K562 (cell line): ENCODE measurements at regions not wholly inside any gene's neighbourhood (a gene's known extent, or its start where the extent isn't known, plus 50 kb on each side); places are given as distances from the start of the nearest gene placed in this dataset.

ENCODE experiments used
- ATAC-seq: fragments of 200-7000 bp; cut with Tn5 transposase; 3 replicates; pipeline ENCODE4 v1.9.1; 2020; ENCODE audit warnings: moderate library complexity
- BruUV-seq: library from RNA; stranded (reverse); fragments of 400-500 nt; replicated peaks from 2 replicates; lab custom pipeline; 2021; lab: Mats Ljungman, UMichigan
- CTCF ChIA-PET: fragments of 300-600 bp; formaldehyde crosslinking; extraction: SDS; loops from one replicate; lab custom pipeline; 2021; ENCODE audit warnings: low intra/inter-chr PET ratio; lab: Yijun Ruan, JAX
- POLR2A ChIA-PET: fragments of 300-600, 350-650 bp; sonication (Branson Sonifier 250); formaldehyde crosslinking; extraction: SDS; loops from one replicate; lab custom pipeline; 2021; ENCODE audit warnings: antibody characterized with exemption, inconsistent platforms; lab: Yijun Ruan, JAX
- DNase-seq, 4 experiments: peaks; one replicate each; pipeline versions ENCODE4 v3.0.0 to v3.0.0-alpha.2; 2011 to 2018; ENCODE audit warnings: low spot score in 3 of 4, mixed read lengths in 3 of 4; ENCODE audit errors: extremely low read depth in 1 of 4
- FAIRE-seq: peaks from 2 replicates; lab custom pipeline; 2011; peaks lifted over from hg19 to GRCh38; lab: Jason Lieb, UNC
- H2AFZ ChIP-seq: 2 replicates; pipeline ENCODE4 v1.6.0; 2011; ENCODE audit warnings: low read depth, low read length, control low read depth, inconsistent platforms
- H3K27ac ChIP-seq: fragments of 200-600 bp; 3 replicates; pipeline ENCODE4 v1.8.0; 2011; ENCODE audit warnings: low read depth, mild to moderate bottlenecking, control low read depth, inconsistent platforms, low read length, moderate library complexity, mixed read lengths; ENCODE audit errors: extremely low read depth
- H3K27me3 ChIP-seq, 2 experiments: fragments of 300-600 bp in 1 of 2; 2 replicates in 1 of 2; 3 replicates in 1 of 2; pipeline versions ENCODE4 v1.6.0 to v1.8.0; 2011; ENCODE audit warnings: inconsistent platforms in 2 of 2, low read length in 2 of 2, mild to moderate bottlenecking in 1 of 2, mixed read lengths in 1 of 2, moderate library complexity in 1 of 2; ENCODE audit not compliant: control insufficient read depth in 2 of 2, insufficient read depth in 2 of 2
- H3K36me3 ChIP-seq: fragments of 300-600 bp; 3 replicates; pipeline ENCODE4 v1.8.0; 2011; ENCODE audit warnings: mild to moderate bottlenecking, low read length, inconsistent platforms; ENCODE audit not compliant: control insufficient read depth, insufficient read depth
- H3K4me1 ChIP-seq, 2 experiments: fragments of 200-600 bp in 1 of 2; replicated peaks in 1 of 2; 2 replicates in 1 of 2; 3 replicates in 1 of 2; pipeline versions ENCODE4 v1.5.1 to v1.8.0; 2011; ENCODE audit warnings: inconsistent platforms in 2 of 2, low read length in 2 of 2, mild to moderate bottlenecking in 1 of 2, mixed read lengths in 1 of 2, moderate library complexity in 1 of 2; ENCODE audit not compliant: control insufficient read depth in 2 of 2, insufficient read depth in 2 of 2
- H3K4me2 ChIP-seq: 2 replicates; pipeline ENCODE4 v1.6.1; 2011; ENCODE audit warnings: low read length, control low read depth, inconsistent platforms, mixed read lengths; ENCODE audit not compliant: insufficient read depth
- H3K4me3 ChIP-seq: fragments of 200-600 bp; sonication (generic), shearing (Covaris generic); 2 replicates; pipeline ENCODE4 v1.5.1; 2016; ENCODE audit warnings: control low read depth, inconsistent platforms
- H3K79me2 ChIP-seq: fragments of 200-600 bp; 3 replicates; pipeline ENCODE4 v1.8.0; 2011; ENCODE audit warnings: low read length, inconsistent platforms; ENCODE audit not compliant: control insufficient read depth, insufficient read depth
- H3K9ac ChIP-seq, 2 experiments: 2 replicates each; pipeline versions ENCODE4 v1.6.0 to v1.6.1; 2011; ENCODE audit warnings: low read depth in 2 of 2, low read length in 2 of 2, control low read depth in 1 of 2, inconsistent platforms in 1 of 2, mild to moderate bottlenecking in 1 of 2, mixed read lengths in 1 of 2; ENCODE audit not compliant: insufficient read depth in 1 of 2
- H3K9me1 ChIP-seq: one replicate; pipeline ENCODE4 v1.6.0; 2011; ENCODE audit warnings: inconsistent platforms, mild to moderate bottlenecking, low read length, moderate library complexity; ENCODE audit not compliant: control insufficient read depth, insufficient read depth
- H3K9me3 ChIP-seq: replicated peaks from 2 replicates; pipeline ENCODE4 v1.5.1; 2011; ENCODE audit warnings: low read depth, low read length, inconsistent platforms; ENCODE audit not compliant: control insufficient read depth, insufficient read depth
- H4K20me1 ChIP-seq: replicated peaks from 2 replicates; pipeline ENCODE4 v1.6.1; 2011; ENCODE audit warnings: low read length, inconsistent platforms, mixed read lengths; ENCODE audit not compliant: control insufficient read depth, insufficient read depth
- BACH1 ChIP-seq: fragments of 200-800 bp; sonication (Bioruptor generic); IDR thresholded peaks from 2 replicates; pipeline ENCODE4 v1.6.1; 2016; ENCODE audit warnings: missing genetic modification characterization, missing compliant biosample characterization
- BRD9 ChIP-seq: fragments of 450-650 bp; IDR thresholded peaks from 2 replicates; pipeline ENCODE4 v1.6.1; 2018; ENCODE audit warnings: low read depth; ENCODE audit not compliant: partially characterized antibody
- ELF1 ChIP-seq: fragments of 200-800 bp; sonication (Bioruptor generic); IDR thresholded peaks from 2 replicates; pipeline ENCODE4 v1.6.1; 2016; ENCODE audit warnings: missing genetic modification characterization, missing compliant biosample characterization
- GTF2E2 ChIP-seq: fragments of 200-800 bp; sonication (Bioruptor generic); IDR thresholded peaks from 2 replicates; pipeline ENCODE4 v1.6.1; 2016; ENCODE audit warnings: missing genetic modification characterization, missing compliant biosample characterization
- NELFE ChIP-seq: IDR thresholded peaks from 2 replicates; pipeline ENCODE4 v1.6.1; 2011; ENCODE audit warnings: mild to moderate bottlenecking; ENCODE audit not compliant: insufficient read depth, insufficient read length
- NFRKB ChIP-seq: fragments of 450-650 bp; IDR thresholded peaks from 2 replicates; pipeline ENCODE4 v1.6.1; 2016; ENCODE audit warnings: low read depth
- RNF219 ChIP-seq: fragments of 250-450 bp; sonication (Bioruptor Pico); IDR thresholded peaks from 2 replicates; pipeline ENCODE4 v1.5.0; 2022; ENCODE audit warnings: mild to moderate bottlenecking
- SREBF1 ChIP-seq: fragments of 150-350 bp; IDR thresholded peaks from 2 replicates; pipeline ENCODE4 v1.6.1; 2014; ENCODE audit warnings: antibody characterized with exemption, low read depth, low read length, borderline replicate concordance
- TAF1 ChIP-seq: IDR thresholded peaks from 2 replicates; pipeline ENCODE4 v1.6.1; 2011; ENCODE audit warnings: mild to moderate bottlenecking, low read length, moderate library complexity; ENCODE audit not compliant: insufficient read depth, control insufficient read depth, severe bottlenecking; ENCODE audit errors: extremely low read depth
- WGBS: fragments of 100-300 bp; shearing (Covaris generic); methylation state at CpG from one replicate; pipeline ENCODE4 v1.1.6; 2016; ENCODE audit warnings: low coverage, mixed read lengths; ENCODE audit not compliant: insufficient coverage; ENCODE audit errors: missing lambda C conversion rate; 5-methylcytosine and 5-hydroxymethylcytosine counted together
- in situ Hi-C: fragments of 300-500 bp; cut with MboI; formaldehyde crosslinking; loops from 4 replicates; pipeline ENCODE4 v1.15.0; 2018; ENCODE audit warnings: inconsistent platforms, mixed read lengths
- intact Hi-C: fragments of 100-400 bp; cut with micrococcal nuclease; formaldehyde crosslinking; loops from 2 replicates; pipeline ENCODE4 v1.14.2; 2022

GRCh38 chr6:113562248-113562647 is 294.9 kb upstream of the MARCKS start:
- Histone ChIP-seq H3K4me3 (no peak overlapping the region), H3K27me3 (peaks cover 0 to 7% of the 10 kb centered on the region in 2 experiments; a peak in 1 of 5 replicates), H3K4me2 (no peak overlapping the region), H3K4me1 (no peaks in the 10 kb centered on the region), H4K20me1 (no peaks in the 10 kb centered on the region), H2AFZ (no peak overlapping the region), H3K9me3 (no peaks in the 10 kb centered on the region), H3K27ac (no peak overlapping the region), H3K9me1 (no peaks in the 10 kb centered on the region), H3K9ac (no peak overlapping the region), H3K36me3 (no peaks in the 10 kb centered on the region), H3K79me2 (no peaks in the 10 kb centered on the region)
- intact Hi-C loops = no loop called here
- TF ChIP-seq BRD9 (no peak), SREBF1 (no peak), NFRKB (no peak), TAF1 (no peak), BACH1 (tag) (no peak), NELFE (no peak), RNF219 (CRISPR knock-in tag) (no peak), GTF2E2 (tag) (no peak), ELF1 (tag) (no peak)
- no peak for DNase-seq
- in situ Hi-C loops = no loop called here
- POLR2A ChIA-PET = no interaction called here
- no peak for FAIRE-seq
- no TSS peak for BruUV-seq
- WGBS = 0% methylated on average over 2 of the region's 2 CpGs
- CTCF ChIA-PET = no interaction called here
- ATAC-seq = no peak
